HepG2 (cell line): ENCODE measurements at regions not wholly inside any gene's neighbourhood (a gene's known extent, or its start where the extent isn't known, plus 50 kb on each side); places are given as distances from the start of the nearest gene placed in this dataset.

Source experiments
- CTCF ChIP-seq: sonication (generic); formaldehyde crosslinking; IDR thresholded peaks from 2 replicates; pipeline ENCODE4 v1.5.0; 2020; ENCODE audit warnings: mild to moderate bottlenecking, missing genetic modification reagents, moderate library complexity
- EHMT2 ChIP-seq: fragments of 200-600 bp; sonication (generic); IDR thresholded peaks from 2 replicates; pipeline ENCODE4 v1.7.0; 2017; ENCODE audit warnings: antibody characterized with exemption, low read depth, low read length, borderline replicate concordance
- ELF4 ChIP-seq: sonication (generic); formaldehyde crosslinking; IDR thresholded peaks from 2 replicates; pipeline ENCODE4 v1.5.0; 2020; ENCODE audit warnings: missing genetic modification reagents, mild to moderate bottlenecking, moderate library complexity, borderline replicate concordance
- MED1 ChIP-seq: sonication (generic); formaldehyde crosslinking; IDR thresholded peaks from 2 replicates; pipeline ENCODE4 v1.4.0; 2020; ENCODE audit warnings: missing genetic modification reagents
- POLR2A ChIP-seq, 2 experiments: IDR thresholded peaks; 2 replicates each; pipeline ENCODE4 v1.6.1; 2011; ENCODE audit warnings: low read depth in 2 of 2, low read length in 2 of 2, mild to moderate bottlenecking in 1 of 2, moderate library complexity in 1 of 2; ENCODE audit not compliant: insufficient read depth in 1 of 2
- RFX3 ChIP-seq: IDR thresholded peaks from 2 replicates; pipeline ENCODE4 v1.6.1; 2016; ENCODE audit warnings: missing biosample characterization, missing genetic modification reagents
- SP2 ChIP-seq: sonication (generic); formaldehyde crosslinking; IDR thresholded peaks from 2 replicates; pipeline ENCODE4 v1.5.1; 2020; ENCODE audit warnings: mild to moderate bottlenecking, missing genetic modification reagents
- UBTF ChIP-seq: sonication (generic); formaldehyde crosslinking; IDR thresholded peaks from 2 replicates; pipeline ENCODE4 v1.4.0; 2020; ENCODE audit warnings: mild to moderate bottlenecking, missing genetic modification reagents
- ZBTB37 ChIP-seq: sonication (generic); formaldehyde crosslinking; IDR thresholded peaks from 2 replicates; pipeline ENCODE4 v1.4.0; 2020; ENCODE audit warnings: mild to moderate bottlenecking, missing genetic modification reagents

- TF ChIP-seq ELF4 (no peak), SP2 (CRISPR knock-in tag) (no peak), UBTF (CRISPR knock-in tag) (no peak), ZBTB37 (CRISPR knock-in tag) (no peak), POLR2A (IDR thresholded peaks at IDR 0.05; ENCODE audit: insufficient read depth in 1 of 2, low read depth in 2 of 2, low read length in 2 of 2) (no peak), EHMT2 (no peak), CTCF (CRISPR knock-in tag) (no peak), RFX3 (CRISPR knock-in tag) (no peak), MED1 (CRISPR knock-in tag) (no peak)
Measured at GRCh38 chr2:105580216-105580615, 164.5 kb upstream of the NCK2 start.
